ENCODE measurements at regions not wholly inside any gene's neighbourhood (a gene's known extent, or its start where the extent isn't known, plus 50 kb on each side); places are given as distances from the start of the nearest gene placed in this dataset.
A peak's percentile ranks its signal among the peaks of the same experiment; 100 is the strongest.

DNA sequence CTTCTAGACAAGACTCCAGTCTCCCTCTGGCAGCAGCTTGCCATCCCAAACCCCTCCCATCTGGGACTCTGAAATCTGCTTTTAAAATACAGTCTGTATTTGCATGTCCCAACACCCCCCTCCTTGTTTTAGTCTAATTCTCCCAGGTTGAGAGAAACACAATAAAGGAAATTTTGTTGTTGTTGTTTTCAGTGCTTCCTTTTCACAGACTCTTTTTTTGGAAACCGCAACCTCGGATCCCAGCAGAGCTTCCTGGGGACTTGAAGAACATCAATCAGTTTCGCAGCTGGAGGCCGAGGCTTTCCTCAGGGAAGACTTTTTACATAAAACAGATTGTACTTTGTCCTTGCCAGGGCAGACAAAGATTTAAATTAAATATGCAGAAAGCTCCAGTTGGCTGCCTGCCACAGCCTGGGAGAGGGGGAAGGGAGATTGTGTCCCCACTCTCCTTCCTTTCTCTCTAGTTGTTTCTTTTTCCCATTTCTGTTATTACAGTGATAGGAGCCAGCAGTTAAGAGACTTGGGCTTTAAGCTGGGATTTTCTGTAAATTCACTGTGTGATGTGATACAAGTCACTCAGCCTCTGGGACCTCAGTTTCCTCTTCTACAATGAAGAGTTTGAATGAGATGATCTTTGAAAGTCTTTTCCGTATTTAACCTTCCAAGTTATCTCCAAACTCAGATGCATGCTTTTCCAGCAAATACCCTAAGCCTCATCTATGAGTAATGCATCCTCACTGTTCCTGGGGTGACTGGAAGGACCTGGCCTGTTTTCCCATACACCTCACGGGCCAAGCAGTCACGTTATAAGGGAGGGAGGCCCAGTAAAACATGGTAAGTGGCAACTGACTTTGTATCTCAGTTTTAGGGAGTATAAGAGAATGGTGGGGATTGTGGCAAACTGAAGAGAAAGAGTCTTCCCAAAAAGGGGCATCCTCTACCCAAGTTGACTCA, 192.3 kb downstream of the REEP3 start (continued):
- TF ChIP-seq ZNF76 (tag by site-specific recombination; IDR thresholded peaks at IDR 0.05; ENCODE audit: borderline replicate concordance, low read depth): no peak
- peak; percentile 89 for TF ChIP-seq MEIS1 (CRISPR knock-in tag; IDR thresholded peaks at IDR 0.05; ENCODE audit: borderline replicate concordance)
- no peak for TF ChIP-seq AEBP2 (tag by site-specific recombination; IDR thresholded peaks at IDR 0.05; ENCODE audit: borderline replicate concordance)
- peak; percentile 91 for TF ChIP-seq ZIC2 (tag by site-specific recombination; IDR thresholded peaks at IDR 0.05)
- TF ChIP-seq WT1 (tag by site-specific recombination; IDR thresholded peaks at IDR 0.05): peak; percentile 65
- no peak for TF ChIP-seq ZNF214 (tag by site-specific recombination; IDR thresholded peaks at IDR 0.05; ENCODE audit: borderline replicate concordance)
- no peak for TF ChIP-seq ZNF626 (tag by site-specific recombination; IDR thresholded peaks at IDR 0.05)
- peak; percentile 83 for TF ChIP-seq KLF10 (tag by site-specific recombination; IDR thresholded peaks at IDR 0.05)
- TF ChIP-seq, protein P1, sequence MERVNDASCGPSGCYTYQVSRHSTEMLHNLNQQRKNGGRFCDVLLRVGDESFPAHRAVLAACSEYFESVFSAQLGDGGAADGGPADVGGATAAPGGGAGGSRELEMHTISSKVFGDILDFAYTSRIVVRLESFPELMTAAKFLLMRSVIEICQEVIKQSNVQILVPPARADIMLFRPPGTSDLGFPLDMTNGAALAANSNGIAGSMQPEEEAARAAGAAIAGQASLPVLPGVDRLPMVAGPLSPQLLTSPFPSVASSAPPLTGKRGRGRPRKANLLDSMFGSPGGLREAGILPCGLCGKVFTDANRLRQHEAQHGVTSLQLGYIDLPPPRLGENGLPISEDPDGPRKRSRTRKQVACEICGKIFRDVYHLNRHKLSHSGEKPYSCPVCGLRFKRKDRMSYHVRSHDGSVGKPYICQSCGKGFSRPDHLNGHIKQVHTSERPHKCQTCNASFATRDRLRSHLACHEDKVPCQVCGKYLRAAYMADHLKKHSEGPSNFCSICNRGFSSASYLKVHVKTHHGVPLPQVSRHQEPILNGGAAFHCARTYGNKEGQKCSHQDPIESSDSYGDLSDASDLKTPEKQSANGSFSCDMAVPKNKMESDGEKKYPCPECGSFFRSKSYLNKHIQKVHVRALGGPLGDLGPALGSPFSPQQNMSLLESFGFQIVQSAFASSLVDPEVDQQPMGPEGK (tag by site-specific recombination; IDR thresholded peaks at IDR 0.05): no peak
- TF ChIP-seq ZNF521 (tag by site-specific recombination; IDR thresholded peaks at IDR 0.05): no peak
- peak; percentile 87 for TF ChIP-seq ZNF362 (tag by site-specific recombination; IDR thresholded peaks at IDR 0.05)
- TF ChIP-seq ZBTB21 (tag by site-specific recombination; IDR thresholded peaks at IDR 0.05): no peak
- no peak for TF ChIP-seq ZNF555 (tag by site-specific recombination; conservative IDR thresholded peaks at IDR 0.05)
- TF ChIP-seq, protein P2, sequence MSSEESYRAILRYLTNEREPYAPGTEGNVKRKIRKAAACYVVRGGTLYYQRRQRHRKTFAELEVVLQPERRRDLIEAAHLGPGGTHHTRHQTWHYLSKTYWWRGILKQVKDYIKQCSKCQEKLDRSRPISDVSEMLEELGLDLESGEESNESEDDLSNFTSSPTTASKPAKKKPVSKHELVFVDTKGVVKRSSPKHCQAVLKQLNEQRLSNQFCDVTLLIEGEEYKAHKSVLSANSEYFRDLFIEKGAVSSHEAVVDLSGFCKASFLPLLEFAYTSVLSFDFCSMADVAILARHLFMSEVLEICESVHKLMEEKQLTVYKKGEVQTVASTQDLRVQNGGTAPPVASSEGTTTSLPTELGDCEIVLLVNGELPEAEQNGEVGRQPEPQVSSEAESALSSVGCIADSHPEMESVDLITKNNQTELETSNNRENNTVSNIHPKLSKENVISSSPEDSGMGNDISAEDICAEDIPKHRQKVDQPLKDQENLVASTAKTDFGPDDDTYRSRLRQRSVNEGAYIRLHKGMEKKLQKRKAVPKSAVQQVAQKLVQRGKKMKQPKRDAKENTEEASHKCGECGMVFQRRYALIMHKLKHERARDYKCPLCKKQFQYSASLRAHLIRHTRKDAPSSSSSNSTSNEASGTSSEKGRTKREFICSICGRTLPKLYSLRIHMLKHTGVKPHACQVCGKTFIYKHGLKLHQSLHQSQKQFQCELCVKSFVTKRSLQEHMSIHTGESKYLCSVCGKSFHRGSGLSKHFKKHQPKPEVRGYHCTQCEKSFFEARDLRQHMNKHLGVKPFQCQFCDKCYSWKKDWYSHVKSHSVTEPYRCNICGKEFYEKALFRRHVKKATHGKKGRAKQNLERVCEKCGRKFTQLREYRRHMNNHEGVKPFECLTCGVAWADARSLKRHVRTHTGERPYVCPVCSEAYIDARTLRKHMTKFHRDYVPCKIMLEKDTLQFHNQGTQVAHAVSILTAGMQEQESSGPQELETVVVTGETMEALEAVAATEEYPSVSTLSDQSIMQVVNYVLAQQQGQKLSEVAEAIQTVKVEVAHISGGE (tag by site-specific recombination; conservative IDR thresholded peaks at IDR 0.05; ENCODE audit: low read depth): no peak; the same call in 1 of the 2 replicates
- TF ChIP-seq ZNF610 (tag by site-specific recombination; IDR thresholded peaks at IDR 0.05; ENCODE audit: borderline replicate concordance): 0 out of 2 replicates have a peak, but pooled peaks have one; percentile 44
- TF ChIP-seq BCL11A (tag by site-specific recombination; IDR thresholded peaks at IDR 0.05; ENCODE audit: low read depth): no peak
- TF ChIP-seq ZNF335 (tag by site-specific recombination; conservative IDR thresholded peaks at IDR 0.05): 0 out of 2 replicates have a peak, but pooled peaks have one; percentile 6
- TF ChIP-seq ZNF175 (tag by site-specific recombination; IDR thresholded peaks at IDR 0.05): no peak
- TF ChIP-seq ZNF211 (tag by site-specific recombination; IDR thresholded peaks at IDR 0.05; ENCODE audit: low read depth): no peak
- no peak for TF ChIP-seq YY1 (tag by site-specific recombination; IDR thresholded peaks at IDR 0.05)
- TF ChIP-seq ZNF366 (tag by site-specific recombination; conservative IDR thresholded peaks at IDR 0.05): peak; percentile 74
- TF ChIP-seq ZSCAN18 (tag by site-specific recombination; IDR thresholded peaks at IDR 0.05): no peak
- TF ChIP-seq ZFP37 (tag by site-specific recombination; IDR thresholded peaks at IDR 0.05): no peak
- no peak for TF ChIP-seq ZNF585B (tag by site-specific recombination; IDR thresholded peaks at IDR 0.05)
- no peak for TF ChIP-seq ZNF488 (tag by site-specific recombination; IDR thresholded peaks at IDR 0.05)
- no peak for TF ChIP-seq ZNF416 (tag by site-specific recombination; IDR thresholded peaks at IDR 0.05)
- no peak for TF ChIP-seq ZNF514 (tag by site-specific recombination; IDR thresholded peaks at IDR 0.05)
- TF ChIP-seq ZNF473 (tag by site-specific recombination; IDR thresholded peaks at IDR 0.05): no peak
- TF ChIP-seq EGR2 (tag by site-specific recombination; IDR thresholded peaks at IDR 0.05; ENCODE audit: low read depth): no peak
